PC-3 (cell line): ENCODE measurements at regions not wholly inside any gene's neighbourhood (a gene's known extent, or its start where the extent isn't known, plus 50 kb on each side); places are given as distances from the start of the nearest gene placed in this dataset.

ENCODE experiments used
- ATAC-seq: fragments of 200-7000 bp; cut with Tn5 transposase; 2 replicates; pipeline ENCODE4 v1.9.1; 2020; ENCODE audit warnings: mild to moderate bottlenecking, moderate library complexity
- BruUV-seq: library from RNA; stranded (reverse); fragments of 400-500 nt; replicated peaks from 2 replicates; lab custom pipeline; 2021; lab: Mats Ljungman, UMichigan
- CTCF ChIA-PET: fragments of 300-600 bp; sonication (Branson Sonifier 250); formaldehyde crosslinking; loops from one replicate; lab custom pipeline; 2022; ENCODE audit warnings: antibody characterized with exemption; lab: Charles Lee
- POLR2A ChIA-PET: fragments of 300-600 bp; sonication (Branson Sonifier 250); formaldehyde crosslinking; loops from one replicate; lab custom pipeline; 2022; ENCODE audit warnings: antibody characterized with exemption; ENCODE audit not compliant: unreplicated experiment; lab: Charles Lee
- DNase-seq: peaks from one replicate; pipeline ENCODE4 v3.0.0-alpha.2; 2015
- H2AFZ ChIP-seq: fragments of 300-600 bp; sonication (generic); 2 replicates; pipeline ENCODE4 v1.6.0; 2016; ENCODE audit warnings: antibody characterized with exemption, low read length
- H3F3A ChIP-seq: fragments of 300-600 bp; sonication (generic); one replicate; pipeline ENCODE4 v1.6.0; 2017; ENCODE audit warnings: antibody characterized with exemption, low read length, control low read depth, mild to moderate bottlenecking; ENCODE audit not compliant: unreplicated experiment
- H3K27ac ChIP-seq: fragments of 300-600 bp; sonication (generic); 2 replicates; pipeline ENCODE4 v1.5.1; 2016; ENCODE audit warnings: mild to moderate bottlenecking, low read length
- H3K27me3 ChIP-seq: fragments of 300-600 bp; sonication (generic); 2 replicates; pipeline ENCODE4 v1.6.1; 2016; ENCODE audit warnings: low read length, mixed read lengths
- H3K36me3 ChIP-seq: fragments of 300-600 bp; sonication (generic); 2 replicates; pipeline ENCODE4 v1.6.1; 2016; ENCODE audit warnings: low read depth, mixed run types, low read length, mixed read lengths
- H3K4me1 ChIP-seq: fragments of 300-600 bp; sonication (generic); 2 replicates; pipeline ENCODE4 v1.5.1; 2016; ENCODE audit warnings: low read length; ENCODE audit not compliant: insufficient read depth
- H3K4me2 ChIP-seq: fragments of 300-600 bp; sonication (generic); 2 replicates; pipeline ENCODE4 v1.6.0; 2016; ENCODE audit warnings: low read length
- H3K4me3 ChIP-seq: fragments of 300-600 bp; sonication (generic); 2 replicates; pipeline ENCODE4 v1.5.1; 2016; ENCODE audit warnings: mild to moderate bottlenecking, low read length, mixed read lengths
- H3K79me2 ChIP-seq: fragments of 300-600 bp; sonication (generic); 2 replicates; pipeline ENCODE4 v1.6.1; 2017; ENCODE audit warnings: low read length, mixed read lengths
- H3K9ac ChIP-seq: fragments of 300-600 bp; sonication (generic); 2 replicates; pipeline ENCODE4 v1.6.0; 2016; ENCODE audit warnings: mild to moderate bottlenecking, low read length
- H3K9me2 ChIP-seq: fragments of 300-600 bp; sonication (generic); replicated peaks from 2 replicates; pipeline ENCODE4 v1.6.1; 2016; ENCODE audit warnings: mixed run types, low read length, mixed read lengths
- H3K9me3 ChIP-seq: fragments of 300-600 bp; sonication (generic); 2 replicates; pipeline ENCODE4 v1.6.1; 2016; ENCODE audit warnings: low read length, mixed read lengths
- H4K20me1 ChIP-seq: fragments of 300-600 bp; sonication (generic); 2 replicates; pipeline ENCODE4 v1.6.1; 2016; ENCODE audit warnings: low read length, mixed read lengths
- EZH2 ChIP-seq: fragments of 300-600 bp; sonication (generic); IDR thresholded peaks from one replicate; pipeline ENCODE4 v1.6.1; 2017; ENCODE audit warnings: antibody characterized with exemption, mild to moderate bottlenecking, low read length; ENCODE audit not compliant: unreplicated experiment
- EZH2phosphoT487 ChIP-seq: fragments of 300-600 bp; sonication (generic); IDR thresholded peaks from 2 replicates; pipeline ENCODE4 v1.6.1; 2018; ENCODE audit warnings: mild to moderate bottlenecking, antibody characterized with exemption, low read length, borderline replicate concordance
- intact Hi-C: fragments of 100-400 bp; cut with micrococcal nuclease; formaldehyde crosslinking; loops from 2 replicates; pipeline ENCODE4 v1.9.0; 2023
- TF ChIP-seq, protein P1 (sequence below): fragments of 300-600 bp; sonication (generic); conservative IDR thresholded peaks from 2 replicates; pipeline ENCODE4 v1.5.1; 2017; ENCODE audit warnings: antibody characterized with exemption, low read depth, mild to moderate bottlenecking, low read length

DNA sequence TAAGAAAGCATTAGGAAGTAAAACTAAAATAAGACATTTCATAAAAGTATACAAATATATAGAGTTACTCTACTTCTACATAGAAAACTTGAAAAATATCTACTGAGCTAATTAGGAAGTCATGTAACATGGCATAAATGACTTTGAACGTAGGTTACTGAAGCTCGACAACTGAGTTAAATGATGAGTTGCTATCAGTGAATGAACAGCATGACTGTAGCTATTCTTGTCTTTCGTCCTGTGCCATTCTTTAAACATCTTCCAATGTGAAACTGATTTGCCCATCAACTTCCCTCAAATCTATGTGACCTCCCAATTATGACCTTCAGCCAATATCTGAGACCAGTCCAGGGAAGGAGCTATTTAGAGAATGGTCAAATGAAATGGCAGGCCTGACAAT is 113.5 kb upstream of the NEBL start:
- no peaks in the 10 kb centered on the region for H4K20me1 ChIP-seq
- no peaks in the 10 kb centered on the region for H3F3A ChIP-seq
- CTCF ChIA-PET, result no interaction called here
- no peaks in the 10 kb centered on the region for H3K36me3 ChIP-seq
- H3K27ac ChIP-seq, result no peak overlapping the region
- POLR2A ChIA-PET, result no interaction called here
- TF ChIP-seq, protein P1, sequence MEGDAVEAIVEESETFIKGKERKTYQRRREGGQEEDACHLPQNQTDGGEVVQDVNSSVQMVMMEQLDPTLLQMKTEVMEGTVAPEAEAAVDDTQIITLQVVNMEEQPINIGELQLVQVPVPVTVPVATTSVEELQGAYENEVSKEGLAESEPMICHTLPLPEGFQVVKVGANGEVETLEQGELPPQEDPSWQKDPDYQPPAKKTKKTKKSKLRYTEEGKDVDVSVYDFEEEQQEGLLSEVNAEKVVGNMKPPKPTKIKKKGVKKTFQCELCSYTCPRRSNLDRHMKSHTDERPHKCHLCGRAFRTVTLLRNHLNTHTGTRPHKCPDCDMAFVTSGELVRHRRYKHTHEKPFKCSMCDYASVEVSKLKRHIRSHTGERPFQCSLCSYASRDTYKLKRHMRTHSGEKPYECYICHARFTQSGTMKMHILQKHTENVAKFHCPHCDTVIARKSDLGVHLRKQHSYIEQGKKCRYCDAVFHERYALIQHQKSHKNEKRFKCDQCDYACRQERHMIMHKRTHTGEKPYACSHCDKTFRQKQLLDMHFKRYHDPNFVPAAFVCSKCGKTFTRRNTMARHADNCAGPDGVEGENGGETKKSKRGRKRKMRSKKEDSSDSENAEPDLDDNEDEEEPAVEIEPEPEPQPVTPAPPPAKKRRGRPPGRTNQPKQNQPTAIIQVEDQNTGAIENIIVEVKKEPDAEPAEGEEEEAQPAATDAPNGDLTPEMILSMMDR, result no peak
- TF ChIP-seq EZH2phosphoT487 (no peak), EZH2 (no peak)
- H2AFZ ChIP-seq, result no peak overlapping the region
- intact Hi-C loops, result no loop called here
- no peaks in the 10 kb centered on the region for H3K79me2 ChIP-seq
- H3K4me1 ChIP-seq, result no peaks in the 10 kb centered on the region
- H3K9me3 ChIP-seq, result no peaks in the 10 kb centered on the region
- no peak overlapping the region for H3K9ac ChIP-seq
- H3K4me3 ChIP-seq, result no peak overlapping the region
- no peak for DNase-seq
- no peaks in the 10 kb centered on the region for H3K9me2 ChIP-seq
- no peak for ATAC-seq
- no peak overlapping the region for H3K4me2 ChIP-seq
- H3K27me3 ChIP-seq, result no peaks in the 10 kb centered on the region
- no TSS peak for BruUV-seq

DNA sequence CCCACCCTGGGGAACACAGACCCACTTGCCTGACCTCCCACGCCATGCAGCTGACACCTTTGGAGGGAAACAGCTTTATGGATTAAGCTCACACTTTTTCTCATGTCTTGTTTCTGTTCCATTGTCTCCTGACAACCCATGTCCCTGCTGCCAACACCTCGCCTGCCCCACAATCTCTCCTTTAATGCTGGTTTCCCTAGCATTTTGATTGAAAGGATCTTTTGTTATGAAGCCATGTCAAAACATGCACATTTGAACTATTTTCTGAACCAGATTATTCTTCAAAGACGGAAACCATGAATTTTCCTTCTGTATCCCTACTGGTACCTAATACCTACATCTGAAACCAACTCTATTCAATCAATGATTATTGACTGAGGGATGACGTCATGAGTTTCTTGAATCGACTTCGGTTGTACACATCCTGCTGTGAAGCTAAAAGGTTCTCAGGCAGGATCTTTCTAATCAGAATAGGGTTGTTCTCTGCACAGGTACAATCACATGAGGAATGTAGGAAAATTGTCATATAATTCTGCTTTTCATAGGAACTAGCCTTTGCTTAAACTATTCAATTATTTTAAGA is 106.2 kb upstream of the NEBL start:
- H3K9ac ChIP-seq, result peak overlapping the region; percentile 84; the same call in 1 of the 2 replicates
- BruUV-seq, result no TSS peak
- TF ChIP-seq EZH2 (no peak), EZH2phosphoT487 (no peak)
- TF ChIP-seq, protein P1, result no peak
- intact Hi-C loops, result loop anchor here (10.0 kb wide), 1 partner anchor 261 kb away; no protein-coding TSS in a partner anchor
- CTCF ChIA-PET, result no interaction called here
- H3K4me1 ChIP-seq, result peaks cover 21% of the 10 kb centered on the region
- no peaks in the 10 kb centered on the region for H3K79me2 ChIP-seq
- H4K20me1 ChIP-seq, result no peaks in the 10 kb centered on the region
- DNase-seq, result no peak
- peak overlapping the region; percentile 99 for H3K27ac ChIP-seq
- no peaks in the 10 kb centered on the region for H3F3A ChIP-seq
- H3K4me3 ChIP-seq, result no peak overlapping the region
- H3K9me3 ChIP-seq, result no peaks in the 10 kb centered on the region
- POLR2A ChIA-PET, result no interaction called here
- peak overlapping the region; percentile 44; the same call in 1 of the 2 replicates for H3K4me2 ChIP-seq
- ATAC-seq, result no peak
- H3K36me3 ChIP-seq, result no peaks in the 10 kb centered on the region
- no peak overlapping the region for H2AFZ ChIP-seq
- no peaks in the 10 kb centered on the region for H3K27me3 ChIP-seq
- H3K9me2 ChIP-seq, result no peaks in the 10 kb centered on the region

DNA sequence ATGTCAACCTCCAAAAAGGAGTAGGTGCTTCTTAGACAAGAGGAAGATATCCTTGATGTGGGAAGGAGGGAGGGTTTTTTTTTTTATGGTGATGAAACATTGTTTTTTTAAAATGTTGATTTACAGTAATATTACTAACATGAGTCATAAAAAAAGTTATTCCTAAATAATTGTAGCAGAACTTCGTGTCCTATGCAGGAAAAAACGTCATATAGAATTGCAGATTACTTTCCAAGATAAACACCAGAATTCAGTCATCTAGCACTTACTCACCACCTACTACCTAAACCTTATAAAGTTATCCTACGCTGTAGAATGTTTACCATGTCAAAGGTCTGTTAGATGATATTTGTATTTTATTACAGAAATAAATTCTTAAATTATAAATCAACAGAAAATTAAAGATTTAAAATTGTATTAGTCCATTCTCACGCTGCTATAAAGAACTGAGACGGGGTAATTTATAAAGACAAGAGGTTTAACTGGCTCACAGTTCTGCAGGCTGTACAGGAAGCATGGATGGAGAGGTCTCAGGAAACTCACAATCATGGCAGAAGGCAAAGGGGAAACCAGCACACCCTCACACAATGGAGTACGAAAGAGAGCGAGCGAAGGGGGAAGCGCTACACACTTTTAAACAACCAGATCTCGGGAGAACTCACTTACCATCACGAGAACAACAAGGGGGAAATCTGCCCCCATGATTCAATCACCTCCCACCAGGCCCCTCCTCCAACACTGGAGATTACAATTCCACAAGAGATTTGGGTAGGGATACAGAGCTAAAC is 105.2 kb upstream of the NEBL start:
- intact Hi-C loops, result loop anchor here (1.0 to 10.0 kb wide), 2 partner anchors 9 to 263 kb away; no protein-coding TSS in a partner anchor
- Histone ChIP-seq H3K4me1 (peaks cover 21% of the 10 kb centered on the region), H3K79me2 (no peaks in the 10 kb centered on the region), H3K9ac (peak overlapping the region; percentile 84), H4K20me1 (no peaks in the 10 kb centered on the region), H3K36me3 (no peaks in the 10 kb centered on the region), H3K27ac (peak overlapping the region; percentile 99), H3K9me2 (no peaks in the 10 kb centered on the region), H3K4me2 (peak overlapping the region; percentile 84), H3K27me3 (no peaks in the 10 kb centered on the region), H3K4me3 (peak overlapping the region; percentile 46), H3F3A (no peaks in the 10 kb centered on the region), H3K9me3 (no peaks in the 10 kb centered on the region), H2AFZ (peak overlapping the region; percentile 55; the same call in 1 of the 2 replicates)
- BruUV-seq, result no TSS peak
- TF ChIP-seq, protein P1, result no peak
- TF ChIP-seq EZH2phosphoT487 (no peak), EZH2 (no peak)
- ChIA-PET CTCF (no interaction called here), POLR2A (no interaction called here)
- peak; percentile 86 for DNase-seq
- peak; percentile 93 for ATAC-seq
